ENCODE measurements at regions not wholly inside any gene's neighbourhood (a gene's known extent, or its start where the extent isn't known, plus 50 kb on each side); places are given as distances from the start of the nearest gene placed in this dataset.

DNA sequence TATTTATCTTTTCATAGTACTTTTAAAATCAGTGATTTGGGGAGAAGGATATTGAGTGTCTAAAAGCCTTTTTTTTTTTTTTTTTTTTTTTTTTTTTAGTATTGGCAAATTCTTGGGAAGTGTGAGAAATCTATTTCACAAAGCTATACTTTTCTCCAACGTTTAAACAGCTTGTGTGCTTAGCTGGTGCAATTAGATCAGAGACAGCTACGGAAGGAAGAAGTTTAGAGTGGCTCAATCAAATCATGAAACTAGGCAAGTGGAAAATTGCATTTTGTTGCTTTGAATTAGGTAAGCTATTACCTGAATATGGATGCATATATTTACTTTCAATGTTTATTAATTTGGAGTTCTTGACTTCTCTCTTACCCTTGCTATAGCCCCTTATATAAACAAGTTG is 1001.9 kb downstream of the PDHA2 start:
- Histone ChIP-seq H2BK120ac (ENCODE audit: low read depth, low read length) (no peak overlapping the region), H3K18ac (ENCODE audit: low read length) (no peak overlapping the region)

DNA sequence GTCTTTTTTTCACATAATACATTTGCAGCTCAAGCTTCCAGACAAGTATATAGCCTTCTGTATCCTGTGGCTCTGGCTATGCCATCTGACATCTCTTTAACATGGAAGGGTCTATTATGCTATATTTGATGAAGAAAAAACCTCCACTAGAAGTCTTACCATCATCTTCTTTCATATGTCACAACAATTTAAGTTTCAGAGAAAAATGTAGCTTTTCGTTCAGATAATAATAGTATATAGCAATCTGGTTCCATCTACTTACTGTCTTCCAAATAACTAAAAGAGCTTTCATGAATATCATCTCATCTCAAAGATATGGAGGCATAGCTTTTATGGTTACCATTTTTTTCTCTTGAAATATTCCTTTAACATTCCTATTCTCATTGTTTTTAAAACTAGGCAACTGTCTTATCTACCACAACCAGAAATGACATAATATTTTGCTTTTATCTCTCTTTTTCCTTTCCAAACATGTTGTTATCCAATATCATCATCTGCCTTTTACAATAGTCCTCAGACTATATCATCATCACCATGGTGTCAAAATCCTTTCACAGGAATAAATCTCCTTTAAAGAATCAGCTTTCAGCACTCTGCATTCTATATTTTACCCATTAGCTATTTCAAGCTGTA is 1005.1 kb downstream of the PDHA2 start:
- Histone ChIP-seq H2AFZ (ENCODE audit: low read length) (no peak overlapping the region), H3K4me2 (ENCODE audit: insufficient read depth, low read length, poor library complexity, severe bottlenecking) (no peak overlapping the region), H3K9me3 (replicated peaks in 1 of 2; ENCODE audit: control insufficient read depth in 2 of 2, insufficient read depth in 1 of 2, low read depth in 1 of 2, low read length in 2 of 2) (no peaks in the 10 kb centered on the region), H3K4ac (ENCODE audit: low read length) (no peak overlapping the region), H3K18ac (ENCODE audit: low read length) (no peak overlapping the region), H3K23ac (ENCODE audit: low read depth, low read length, poor library complexity) (no peak overlapping the region), H2BK120ac (ENCODE audit: low read depth, low read length) (no peak overlapping the region), H4K91ac (ENCODE audit: low read depth, low read length, poor library complexity) (no peak overlapping the region), H3K4me3 (ENCODE audit: low read length in 2 of 2) (no peak overlapping the region), H3K79me1 (ENCODE audit: low read depth, low read length) (no peaks in the 10 kb centered on the region), H3K27ac (replicated peaks; ENCODE audit: low read length) (no peak overlapping the region), H3K36me3 (replicated peaks in 1 of 2; ENCODE audit: control insufficient read depth in 2 of 2, insufficient read depth in 2 of 2, low read length in 2 of 2) (no peaks in the 10 kb centered on the region), H2AK5ac (ENCODE audit: low read depth, low read length) (no peak overlapping the region), H2BK12ac (ENCODE audit: low read length) (no peak overlapping the region), H3K4me1 (ENCODE audit: control insufficient read depth in 2 of 2, insufficient read depth in 1 of 2, low read depth in 1 of 2, low read length in 2 of 2) (no peaks in the 10 kb centered on the region), H3K27me3 (ENCODE audit: control insufficient read depth in 3 of 3, insufficient read depth in 3 of 3, low read depth in 1 of 3, low read length in 3 of 3) (no peaks in the 10 kb centered on the region), H3K14ac (ENCODE audit: low read length) (no peak overlapping the region), H2BK5ac (ENCODE audit: low read length) (no peak overlapping the region), H2BK15ac (ENCODE audit: low read length) (no peak overlapping the region), H3K9ac (ENCODE audit: low read depth, low read length, poor library complexity) (no peak overlapping the region), H4K8ac (ENCODE audit: low read depth, low read length) (no peak overlapping the region)
- no CpG with 5 or more reads among the region's 1 CpG for WGBS, 2 donors (ENCODE audit: extremely low coverage in 2 of 2, insufficient read length in 2 of 2, insufficient replicate concordance in 1 of 2)
- no peak for DNase-seq (ENCODE audit: low spot score)

More for the DNA sequence above, 1001.9 kb downstream of the PDHA2 start:
- Histone ChIP-seq H3K27me3 (ENCODE audit: control insufficient read depth in 3 of 3, insufficient read depth in 3 of 3, low read depth in 1 of 3, low read length in 3 of 3) (no peaks in the 10 kb centered on the region), H2BK5ac (ENCODE audit: low read length) (no peak overlapping the region), H3K4me1 (ENCODE audit: control insufficient read depth in 2 of 2, insufficient read depth in 1 of 2, low read depth in 1 of 2, low read length in 2 of 2) (no peaks in the 10 kb centered on the region), H3K9ac (ENCODE audit: low read depth, low read length, poor library complexity) (no peak overlapping the region), H3K4me2 (ENCODE audit: insufficient read depth, low read length, poor library complexity, severe bottlenecking) (no peak overlapping the region), H2AFZ (ENCODE audit: low read length) (no peak overlapping the region), H2BK15ac (ENCODE audit: low read length) (no peak overlapping the region), H3K14ac (ENCODE audit: low read length) (no peak overlapping the region), H3K27ac (replicated peaks; ENCODE audit: low read length) (no peak overlapping the region), H2AK5ac (ENCODE audit: low read depth, low read length) (no peak overlapping the region), H3K23ac (ENCODE audit: low read depth, low read length, poor library complexity) (no peak overlapping the region), H4K8ac (ENCODE audit: low read depth, low read length) (no peak overlapping the region), H3K4me3 (ENCODE audit: low read length in 2 of 2) (no peak overlapping the region), H3K79me1 (ENCODE audit: low read depth, low read length) (no peaks in the 10 kb centered on the region), H3K9me3 (replicated peaks in 1 of 2; ENCODE audit: control insufficient read depth in 2 of 2, insufficient read depth in 1 of 2, low read depth in 1 of 2, low read length in 2 of 2) (peaks cover 0 to 3% of the 10 kb centered on the region in 2 donors), H2BK12ac (ENCODE audit: low read length) (no peak overlapping the region), H4K91ac (ENCODE audit: low read depth, low read length, poor library complexity) (no peak overlapping the region), H3K36me3 (replicated peaks in 1 of 2; ENCODE audit: control insufficient read depth in 2 of 2, insufficient read depth in 2 of 2, low read length in 2 of 2) (no peaks in the 10 kb centered on the region), H3K4ac (ENCODE audit: low read length) (no peak overlapping the region)
- DNase-seq (ENCODE audit: low spot score) = no peak
- WGBS, 2 donors (ENCODE audit: extremely low coverage in 2 of 2, insufficient read length in 2 of 2, insufficient replicate concordance in 1 of 2) = no CpG with 5 or more reads among the region's 2 CpGs

DNA sequence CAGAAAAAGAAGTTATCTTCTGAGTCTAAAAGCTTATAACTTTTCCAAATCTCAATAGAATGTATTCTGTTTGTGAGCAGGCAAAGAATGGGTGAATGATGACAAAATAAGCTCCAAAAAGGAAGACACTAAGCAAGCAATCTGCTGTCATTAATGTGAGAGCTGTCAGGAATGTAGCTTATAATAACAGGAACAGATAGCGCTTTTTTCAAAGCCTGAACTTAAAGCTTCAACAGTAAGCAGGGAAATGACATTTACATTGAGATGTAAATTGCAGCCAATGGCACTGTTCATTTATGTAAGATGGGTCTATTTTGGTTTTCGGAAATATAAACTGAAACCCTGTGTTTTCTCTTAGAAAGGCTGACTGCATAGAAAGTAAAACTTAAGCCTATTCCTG is 1005.9 kb downstream of the PDHA2 start:
- DNase-seq (ENCODE audit: low spot score) = no peak
- no peak overlapping the region for H2BK12ac ChIP-seq (ENCODE audit: low read length)
- no peak overlapping the region for H3K4me3 ChIP-seq (ENCODE audit: low read length in 2 of 2)
- no peak overlapping the region for H2BK5ac ChIP-seq (ENCODE audit: low read length)
- H3K14ac ChIP-seq (ENCODE audit: low read length) = no peak overlapping the region
- no peaks in the 10 kb centered on the region for H3K36me3 ChIP-seq (replicated peaks in 1 of 2; ENCODE audit: control insufficient read depth in 2 of 2, insufficient read depth in 2 of 2, low read length in 2 of 2)
- no peak overlapping the region for H2AK5ac ChIP-seq (ENCODE audit: low read depth, low read length)
- no peak overlapping the region for H3K4ac ChIP-seq (ENCODE audit: low read length)
- H3K4me1 ChIP-seq (ENCODE audit: control insufficient read depth in 2 of 2, insufficient read depth in 1 of 2, low read depth in 1 of 2, low read length in 2 of 2) = no peaks in the 10 kb centered on the region
- H4K91ac ChIP-seq (ENCODE audit: low read depth, low read length, poor library complexity) = no peak overlapping the region
- H3K23ac ChIP-seq (ENCODE audit: low read depth, low read length, poor library complexity) = no peak overlapping the region
- WGBS, 2 donors (ENCODE audit: extremely low coverage in 2 of 2, insufficient read length in 2 of 2, insufficient replicate concordance in 1 of 2) = no CpG with 5 or more reads among the region's 2 CpGs
- no peak overlapping the region for H3K9ac ChIP-seq (ENCODE audit: low read depth, low read length, poor library complexity)
- H3K79me1 ChIP-seq (ENCODE audit: low read depth, low read length) = no peaks in the 10 kb centered on the region
- no peak overlapping the region for H3K4me2 ChIP-seq (ENCODE audit: insufficient read depth, low read length, poor library complexity, severe bottlenecking)
- no peak overlapping the region for H2BK120ac ChIP-seq (ENCODE audit: low read depth, low read length)
- no peak overlapping the region for H4K8ac ChIP-seq (ENCODE audit: low read depth, low read length)
- no peaks in the 10 kb centered on the region for H3K9me3 ChIP-seq (replicated peaks in 1 of 2; ENCODE audit: control insufficient read depth in 2 of 2, insufficient read depth in 1 of 2, low read depth in 1 of 2, low read length in 2 of 2)
- no peak overlapping the region for H2AFZ ChIP-seq (ENCODE audit: low read length)
- H3K27ac ChIP-seq (replicated peaks; ENCODE audit: low read length) = no peak overlapping the region
- H2BK15ac ChIP-seq (ENCODE audit: low read length) = no peak overlapping the region
- H3K27me3 ChIP-seq (ENCODE audit: control insufficient read depth in 3 of 3, insufficient read depth in 3 of 3, low read depth in 1 of 3, low read length in 3 of 3) = no peaks in the 10 kb centered on the region
- H3K18ac ChIP-seq (ENCODE audit: low read length) = no peak overlapping the region

DNA sequence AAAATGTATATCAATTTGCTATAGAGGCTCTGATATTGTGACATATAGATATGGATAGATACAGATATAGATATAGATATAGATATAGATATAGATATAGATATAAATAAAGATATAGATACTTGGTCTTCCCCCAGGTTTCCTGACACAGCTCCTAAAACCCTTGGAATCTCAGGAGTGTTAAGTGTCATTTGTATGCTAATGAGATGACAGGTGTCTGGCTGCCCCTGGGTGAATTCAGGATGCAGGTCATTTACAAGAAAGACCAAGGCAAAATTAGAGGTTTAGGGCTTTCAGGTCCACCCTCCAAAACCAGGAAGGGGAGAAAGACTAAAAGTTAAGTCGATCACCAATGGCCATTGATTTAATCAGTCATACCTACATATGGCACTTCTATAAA is 1034.8 kb downstream of the PDHA2 start:
- Histone ChIP-seq H3K27me3 (ENCODE audit: control insufficient read depth in 3 of 3, insufficient read depth in 3 of 3, low read depth in 1 of 3, low read length in 3 of 3) (no peaks in the 10 kb centered on the region), H2AK5ac (ENCODE audit: low read depth, low read length) (no peak overlapping the region), H4K8ac (ENCODE audit: low read depth, low read length) (no peak overlapping the region), H2BK5ac (ENCODE audit: low read length) (no peak overlapping the region), H3K9ac (ENCODE audit: low read depth, low read length, poor library complexity) (no peak overlapping the region), H2AFZ (ENCODE audit: low read length) (no peak overlapping the region), H2BK120ac (ENCODE audit: low read depth, low read length) (no peak overlapping the region), H3K23ac (ENCODE audit: low read depth, low read length, poor library complexity) (no peak overlapping the region), H3K18ac (ENCODE audit: low read length) (no peak overlapping the region), H3K4me2 (ENCODE audit: insufficient read depth, low read length, poor library complexity, severe bottlenecking) (no peak overlapping the region), H2BK15ac (ENCODE audit: low read length) (no peak overlapping the region), H3K4me3 (ENCODE audit: low read length in 2 of 2) (no peak overlapping the region), H4K91ac (ENCODE audit: low read depth, low read length, poor library complexity) (no peak overlapping the region), H3K14ac (ENCODE audit: low read length) (no peak overlapping the region), H2BK12ac (ENCODE audit: low read length) (no peak overlapping the region), H3K4ac (ENCODE audit: low read length) (no peak overlapping the region), H3K36me3 (replicated peaks in 1 of 2; ENCODE audit: control insufficient read depth in 2 of 2, insufficient read depth in 2 of 2, low read length in 2 of 2) (no peaks in the 10 kb centered on the region), H3K27ac (replicated peaks; ENCODE audit: low read length) (no peak overlapping the region), H3K4me1 (ENCODE audit: control insufficient read depth in 2 of 2, insufficient read depth in 1 of 2, low read depth in 1 of 2, low read length in 2 of 2) (no peaks in the 10 kb centered on the region), H3K79me1 (ENCODE audit: low read depth, low read length) (no peaks in the 10 kb centered on the region), H3K9me3 (replicated peaks in 1 of 2; ENCODE audit: control insufficient read depth in 2 of 2, insufficient read depth in 1 of 2, low read depth in 1 of 2, low read length in 2 of 2) (peaks cover 1 to 8% of the 10 kb centered on the region in 2 donors)
- no peak for DNase-seq (ENCODE audit: low spot score)
- no CpG with 5 or more reads among the region's 1 CpG for WGBS, 2 donors (ENCODE audit: extremely low coverage in 2 of 2, insufficient read length in 2 of 2, insufficient replicate concordance in 1 of 2)
